ENCODE measurements at regions not wholly inside any gene's neighbourhood (a gene's known extent, or its start where the extent isn't known, plus 50 kb on each side); places are given as distances from the start of the nearest gene placed in this dataset.

- ChIA-PET CTCF (no interaction called here), POLR2A (no interaction called here)
- dilution Hi-C loops (cut with MboI; ENCODE audit: extremely low pct_ligation_motif_present, low sequenced_read_pairs) (no loop called here), intact Hi-C loops (cut with micrococcal nuclease) (no loop called here)
- no peak overlapping the region for H3K27ac ChIP-seq (ENCODE audit: insufficient read depth, low read depth, low read length)
- no peak for FAIRE-seq
- no TSS peak for BruUV-seq (replicated peaks)
- H3K27me3 ChIP-seq (ENCODE audit: control insufficient read depth in 2 of 2, insufficient read depth in 2 of 2, low read length in 2 of 2): no peaks in the 10 kb centered on the region
- H3K79me2 ChIP-seq (ENCODE audit: control insufficient read depth, insufficient read depth, low read length): no peaks in the 10 kb centered on the region
- no peaks in the 10 kb centered on the region for H3K9me1 ChIP-seq (replicated peaks; ENCODE audit: control insufficient read depth, extremely low read depth, insufficient read depth, low read length)
- no peaks in the 10 kb centered on the region for H4K20me1 ChIP-seq (replicated peaks; ENCODE audit: control insufficient read depth, extremely low read depth, insufficient read depth, low read length)
- H3K9ac ChIP-seq (replicated peaks; ENCODE audit: extremely low read depth, insufficient read depth, low read length): no peak overlapping the region
- no peak for DNase-seq (ENCODE audit: low read depth, low spot score)
- no peak for TF ChIP-seq JUN (IDR thresholded peaks at IDR 0.05; ENCODE audit: borderline replicate concordance, insufficient read depth, insufficient read length, low read depth)
- no peak for TF ChIP-seq FOS (IDR thresholded peaks at IDR 0.05; ENCODE audit: borderline replicate concordance, insufficient read depth, low read length)
- TF ChIP-seq MAX (IDR thresholded peaks at IDR 0.05; ENCODE audit: insufficient read depth, insufficient read length): no peak
- no peak for TF ChIP-seq EZH2 (IDR thresholded peaks at IDR 0.05; ENCODE audit: borderline replicate concordance, low read depth, low read length, severe bottlenecking)
- no peak for TF ChIP-seq MYC (IDR thresholded peaks at IDR 0.05; ENCODE audit: low read depth, low read length)
- H3K36me3 ChIP-seq (ENCODE audit: control insufficient read depth in 2 of 2, extremely low read depth in 1 of 2, insufficient read depth in 2 of 2, low read length in 2 of 2): no peaks in the 10 kb centered on the region
- no peak overlapping the region for H3K4me3 ChIP-seq (replicated peaks in 1 of 3; ENCODE audit: insufficient read depth in 1 of 3, low read depth in 1 of 3, low read length in 3 of 3)
- H3K4me2 ChIP-seq (ENCODE audit: insufficient read depth, low read length): no peak overlapping the region
- H3K4me1 ChIP-seq (ENCODE audit: control insufficient read depth, extremely low read depth, insufficient read depth, low read length): no peaks in the 10 kb centered on the region
- H2AFZ ChIP-seq (ENCODE audit: low read depth, low read length): no peak overlapping the region
- H3K9me3 ChIP-seq (replicated peaks; ENCODE audit: control insufficient read depth, insufficient read depth, low read length): no peaks in the 10 kb centered on the region
These were observed 112.6 kb downstream of the LIG4 start for GRCh38 chr13:108102771-108103170.

- H3K36me3 ChIP-seq (ENCODE audit: control insufficient read depth in 2 of 2, extremely low read depth in 1 of 2, insufficient read depth in 2 of 2, low read length in 2 of 2): no peaks in the 10 kb centered on the region
- no peak overlapping the region for H3K9ac ChIP-seq (replicated peaks; ENCODE audit: extremely low read depth, insufficient read depth, low read length)
- H2AFZ ChIP-seq (ENCODE audit: low read depth, low read length): no peak overlapping the region
- no peak overlapping the region for H3K4me2 ChIP-seq (ENCODE audit: insufficient read depth, low read length)
- no TSS peak for BruUV-seq (replicated peaks)
- TF ChIP-seq POLR2AphosphoS5 (IDR thresholded peaks at IDR 0.05; ENCODE audit: insufficient read depth, low read depth, low read length): no peak
- TF ChIP-seq POLR2A (IDR thresholded peaks at IDR 0.05; ENCODE audit: low read depth, low read length): no peak
- TF ChIP-seq FOS (IDR thresholded peaks at IDR 0.05; ENCODE audit: borderline replicate concordance, insufficient read depth, low read length): no peak
- TF ChIP-seq MYC (IDR thresholded peaks at IDR 0.05; ENCODE audit: low read depth, low read length): no peak
- no peak for TF ChIP-seq MAX (IDR thresholded peaks at IDR 0.05; ENCODE audit: insufficient read depth, insufficient read length)
- TF ChIP-seq EZH2 (IDR thresholded peaks at IDR 0.05; ENCODE audit: borderline replicate concordance, low read depth, low read length, severe bottlenecking): no peak
- no peak for TF ChIP-seq JUN (IDR thresholded peaks at IDR 0.05; ENCODE audit: borderline replicate concordance, insufficient read depth, insufficient read length, low read depth)
- no peak for TF ChIP-seq GATA2 (IDR thresholded peaks at IDR 0.05; ENCODE audit: insufficient read depth, insufficient read length, low read depth, low read length)
- no peak for TF ChIP-seq CTCF (IDR thresholded peaks at IDR 0.05; ENCODE audit: extremely low read depth in 1 of 2, insufficient read depth in 1 of 2, low read depth in 1 of 2, low read length in 2 of 2)
- H3K4me3 ChIP-seq (replicated peaks in 1 of 3; ENCODE audit: insufficient read depth in 1 of 3, low read depth in 1 of 3, low read length in 3 of 3): no peak overlapping the region
- no peaks in the 10 kb centered on the region for H3K79me2 ChIP-seq (ENCODE audit: control insufficient read depth, insufficient read depth, low read length)
- dilution Hi-C loops (cut with MboI; ENCODE audit: extremely low pct_ligation_motif_present, low sequenced_read_pairs) (no loop called here), intact Hi-C loops (cut with micrococcal nuclease) (no loop called here)
- no peaks in the 10 kb centered on the region for H3K27me3 ChIP-seq (ENCODE audit: control insufficient read depth in 2 of 2, insufficient read depth in 2 of 2, low read length in 2 of 2)
- no peaks in the 10 kb centered on the region for H4K20me1 ChIP-seq (replicated peaks; ENCODE audit: control insufficient read depth, extremely low read depth, insufficient read depth, low read length)
- H3K9me3 ChIP-seq (replicated peaks; ENCODE audit: control insufficient read depth, insufficient read depth, low read length): no peaks in the 10 kb centered on the region
- H3K4me1 ChIP-seq (ENCODE audit: control insufficient read depth, extremely low read depth, insufficient read depth, low read length): no peaks in the 10 kb centered on the region
- FAIRE-seq: no peak
- DNase-seq (ENCODE audit: low read depth, low spot score): no peak
- H3K9me1 ChIP-seq (replicated peaks; ENCODE audit: control insufficient read depth, extremely low read depth, insufficient read depth, low read length): no peaks in the 10 kb centered on the region
- H3K27ac ChIP-seq (ENCODE audit: insufficient read depth, low read depth, low read length): no peak overlapping the region
- POLR2A ChIA-PET: no interaction called here
- CTCF ChIA-PET: no interaction called here
These were observed 118.9 kb downstream of the LIG4 start for GRCh38 chr13:108096301-108096915.
